Endothelial cell of umbilical vein (primary cell): ENCODE measurements at regions not wholly inside any gene's neighbourhood (a gene's known extent, or its start where the extent isn't known, plus 50 kb on each side); places are given as distances from the start of the nearest gene placed in this dataset.

ENCODE experiments used
- EZH2 ChIP-seq: IDR thresholded peaks from 2 replicates; pipeline ENCODE4 v1.6.1; 2012; ENCODE audit warnings: borderline replicate concordance, low read depth, mild to moderate bottlenecking, moderate library complexity, low read length, inconsistent platforms; ENCODE audit not compliant: severe bottlenecking
- FOS ChIP-seq: IDR thresholded peaks from 2 replicates; pipeline ENCODE4 v1.6.1; 2011; ENCODE audit warnings: mild to moderate bottlenecking, low read length, moderate library complexity, borderline replicate concordance; ENCODE audit not compliant: insufficient read depth
- GATA2 ChIP-seq: IDR thresholded peaks from 2 replicates; pipeline ENCODE4 v1.7.0; 2011; ENCODE audit warnings: low read depth, mild to moderate bottlenecking, moderate library complexity, mixed read lengths, low read length; ENCODE audit not compliant: insufficient read length, insufficient read depth
- POLR2A ChIP-seq: IDR thresholded peaks from 2 replicates; pipeline ENCODE4 v1.6.1; 2012; ENCODE audit warnings: low read depth, mild to moderate bottlenecking, control low read depth, low read length
- POLR2AphosphoS5 ChIP-seq: IDR thresholded peaks from 2 replicates; pipeline ENCODE4 v1.6.1; 2012; ENCODE audit warnings: low read depth, mild to moderate bottlenecking, control low read depth, low read length, moderate library complexity; ENCODE audit not compliant: insufficient read depth
- TF ChIP-seq, protein P1 (sequence below), 2 donors: IDR thresholded peaks; 1 replicate in 1 of 2; 2 replicates in 1 of 2; pipeline ENCODE4 v1.5.1; 2011; ENCODE audit warnings: low read length in 2 of 2, mild to moderate bottlenecking in 2 of 2, moderate library complexity in 2 of 2, control low read depth in 1 of 2, inconsistent platforms in 1 of 2, low read depth in 1 of 2; ENCODE audit not compliant: insufficient read depth in 1 of 2; ENCODE audit errors: extremely low read depth in 1 of 2
- TF ChIP-seq, protein P2 (sequence below): IDR thresholded peaks from 2 replicates; pipeline ENCODE4 v1.6.1; 2011; ENCODE audit not compliant: insufficient read depth, insufficient read length

DNA sequence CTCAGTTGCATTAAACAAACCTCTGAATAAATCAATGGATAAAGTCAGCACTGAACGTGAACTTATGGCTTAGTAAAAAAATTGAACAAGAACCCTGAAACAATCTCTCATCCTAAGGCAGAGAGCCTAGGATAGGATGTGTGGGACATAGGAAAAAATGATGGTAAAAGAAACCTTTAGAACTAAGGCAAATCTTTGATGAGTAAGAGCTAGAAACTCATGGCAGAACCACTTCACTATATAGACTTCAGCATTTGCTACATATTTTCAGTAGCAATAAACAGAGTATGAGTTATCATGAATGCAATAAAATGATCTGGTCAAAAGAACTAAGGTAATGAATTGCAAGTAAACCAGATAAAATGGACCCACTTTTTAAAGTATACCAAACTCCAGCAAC is 725.8 kb upstream of the DPPA4 start:
- TF ChIP-seq POLR2A (no peak), POLR2AphosphoS5 (no peak), EZH2 (no peak), FOS (no peak), GATA2 (no peak)
- TF ChIP-seq, protein P1, sequence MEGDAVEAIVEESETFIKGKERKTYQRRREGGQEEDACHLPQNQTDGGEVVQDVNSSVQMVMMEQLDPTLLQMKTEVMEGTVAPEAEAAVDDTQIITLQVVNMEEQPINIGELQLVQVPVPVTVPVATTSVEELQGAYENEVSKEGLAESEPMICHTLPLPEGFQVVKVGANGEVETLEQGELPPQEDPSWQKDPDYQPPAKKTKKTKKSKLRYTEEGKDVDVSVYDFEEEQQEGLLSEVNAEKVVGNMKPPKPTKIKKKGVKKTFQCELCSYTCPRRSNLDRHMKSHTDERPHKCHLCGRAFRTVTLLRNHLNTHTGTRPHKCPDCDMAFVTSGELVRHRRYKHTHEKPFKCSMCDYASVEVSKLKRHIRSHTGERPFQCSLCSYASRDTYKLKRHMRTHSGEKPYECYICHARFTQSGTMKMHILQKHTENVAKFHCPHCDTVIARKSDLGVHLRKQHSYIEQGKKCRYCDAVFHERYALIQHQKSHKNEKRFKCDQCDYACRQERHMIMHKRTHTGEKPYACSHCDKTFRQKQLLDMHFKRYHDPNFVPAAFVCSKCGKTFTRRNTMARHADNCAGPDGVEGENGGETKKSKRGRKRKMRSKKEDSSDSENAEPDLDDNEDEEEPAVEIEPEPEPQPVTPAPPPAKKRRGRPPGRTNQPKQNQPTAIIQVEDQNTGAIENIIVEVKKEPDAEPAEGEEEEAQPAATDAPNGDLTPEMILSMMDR (IDR thresholded peaks at IDR 0.05; ENCODE audit: extremely low read depth in 1 of 2, insufficient read depth in 1 of 2, low read depth in 1 of 2, low read length in 2 of 2), result no peak
- TF ChIP-seq, protein P2, sequence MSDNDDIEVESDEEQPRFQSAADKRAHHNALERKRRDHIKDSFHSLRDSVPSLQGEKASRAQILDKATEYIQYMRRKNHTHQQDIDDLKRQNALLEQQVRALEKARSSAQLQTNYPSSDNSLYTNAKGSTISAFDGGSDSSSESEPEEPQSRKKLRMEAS, result no peak
